Right cardiac atrium (tissue), 5 donors: ENCODE measurements at regions not wholly inside any gene's neighbourhood (a gene's known extent, or its start where the extent isn't known, plus 50 kb on each side); places are given as distances from the start of the nearest gene placed in this dataset.

Experiments
- ATAC-seq, 2 donors: fragments of 200-7000 bp; cut with Tn5 transposase; one replicate each; pipeline versions ENCODE4 v1.8.0 to v1.9.1; 2020; ENCODE audit warnings: moderate library complexity in 2 of 2, mild to moderate bottlenecking in 1 of 2
- DNase-seq, 3 donors: peaks; one replicate each; pipeline ENCODE4 v3.0.0-alpha.2; 2020
- H3K27ac ChIP-seq: one replicate; pipeline ENCODE4 v1.5.1; 2013; ENCODE audit warnings: mild to moderate bottlenecking, low read length, control low read depth, moderate library complexity
- H3K27me3 ChIP-seq: one replicate; pipeline ENCODE4 v1.6.1; 2013; ENCODE audit not compliant: control insufficient read depth, insufficient read depth
- H3K4me1 ChIP-seq: one replicate; pipeline ENCODE4 v1.6.1; 2013; ENCODE audit warnings: low read length; ENCODE audit not compliant: control insufficient read depth, insufficient read depth
- H3K4me3 ChIP-seq: one replicate; pipeline ENCODE4 v1.5.1; 2013; ENCODE audit warnings: low read length, control low read depth
- H3K9me3 ChIP-seq: one replicate; pipeline ENCODE4 v1.6.1; 2013; ENCODE audit warnings: low read length; ENCODE audit not compliant: control insufficient read depth
- WGBS: extraction: QIAGEN DNeasy Blood & Tissue Kit; methylation state at CpG from one replicate; pipeline ENCODE4 v1.1.7; 2013; 5-methylcytosine and 5-hydroxymethylcytosine counted together
- intact Hi-C, 4 donors: fragments of 100-400 bp; cut with DNase I; formaldehyde crosslinking; loops; one replicate each; pipeline versions ENCODE4 v1.11.0 to v1.14.0; 2022 to 2023
- donor health status: healthy with polysubstance abuse.
- donor health status: DM: no; HTN: yes; CAD: no.
- donor health status: DM: no; HTN: no; CAD: no.
- donor health status: DM: no; HTN: yes; CAD: no; lungs with severe emphysema.
- donor health status: DM: yes; HTN: yes; CAD: no.

DNA sequence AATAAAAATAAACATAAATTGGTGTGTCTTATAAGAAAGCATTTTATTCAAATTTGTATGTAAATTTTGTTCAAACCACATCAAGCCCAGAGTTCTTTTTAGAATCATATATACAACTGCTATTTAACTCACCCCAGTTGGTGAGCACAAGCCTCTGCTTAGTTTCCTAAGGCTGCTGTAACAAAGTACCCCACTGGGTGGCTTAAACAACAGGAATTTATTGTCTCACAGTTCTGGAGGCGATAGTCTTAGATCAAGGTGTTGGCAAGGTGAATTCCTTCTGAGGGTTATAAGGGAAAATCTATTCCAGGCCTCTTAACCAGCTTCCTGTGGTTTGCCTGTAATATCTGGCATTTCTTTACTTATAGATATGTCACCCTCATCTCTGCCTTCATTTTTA lies 1133.5 kb downstream of the OLFM4 start:
- H3K4me3 ChIP-seq = no peak overlapping the region
- DNase-seq = no peak
- H3K4me1 ChIP-seq = no peaks in the 10 kb centered on the region
- H3K27me3 ChIP-seq = no peaks in the 10 kb centered on the region
- WGBS = 71% methylated on average over 1 of the region's 1 CpG
- intact Hi-C loops = no loop called here
- H3K9me3 ChIP-seq = no peaks in the 10 kb centered on the region
- no peak for ATAC-seq
- no peak overlapping the region for H3K27ac ChIP-seq

DNA sequence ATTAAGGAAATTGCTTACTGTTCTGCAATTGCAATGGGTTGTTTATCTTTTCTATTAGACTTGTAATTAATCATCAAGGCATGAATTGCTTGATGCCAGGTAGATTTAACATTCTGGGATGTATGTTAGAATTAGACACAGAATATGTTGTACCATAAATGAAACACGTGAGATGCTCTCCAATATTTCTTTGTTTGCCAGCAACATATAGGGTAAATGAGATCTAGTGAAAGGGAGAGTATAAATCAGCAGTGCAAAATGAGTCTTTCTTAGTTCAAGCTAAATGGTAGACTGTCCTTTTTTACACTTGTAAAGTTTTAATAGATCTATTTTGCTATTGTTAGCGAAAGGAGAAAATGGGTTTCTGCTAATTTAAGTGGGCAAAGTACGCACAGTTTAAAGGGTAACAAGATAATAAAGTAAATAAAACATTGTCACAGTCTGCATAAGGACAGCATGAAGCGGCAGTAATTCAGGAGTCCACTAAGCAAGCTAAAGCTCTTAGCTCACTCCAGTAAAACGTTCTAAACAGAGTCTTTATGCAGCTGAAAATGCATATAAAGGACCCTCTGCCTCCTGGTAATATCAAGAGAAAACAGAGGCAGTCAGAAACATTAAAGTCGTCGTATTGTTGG lies 1137.1 kb downstream of the OLFM4 start:
- 72% methylated on average over 7 of the region's 7 CpGs for WGBS

DNA sequence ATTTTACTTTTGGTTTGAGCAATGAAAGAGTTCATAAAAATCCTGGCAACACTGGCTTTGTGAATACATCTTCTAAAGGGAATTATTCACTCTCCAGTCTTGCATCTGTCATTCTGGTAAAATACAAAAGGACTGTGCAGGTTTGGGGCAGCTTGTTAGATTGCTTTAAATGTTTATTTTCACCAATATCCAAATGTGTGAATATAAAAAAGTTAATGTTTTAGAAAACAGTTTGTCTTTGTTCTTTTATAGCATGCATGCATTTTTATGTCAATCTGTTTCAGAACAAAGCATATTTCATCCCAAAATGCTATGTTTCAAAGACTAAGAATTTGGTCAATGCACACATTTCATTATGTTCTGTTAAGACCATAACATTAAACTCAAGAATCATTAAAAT lies 1145.4 kb downstream of the OLFM4 start:
- Histone ChIP-seq H3K9me3 (no peaks in the 10 kb centered on the region), H3K4me3 (no peak overlapping the region), H3K27ac (no peak overlapping the region), H3K4me1 (no peaks in the 10 kb centered on the region), H3K27me3 (no peaks in the 10 kb centered on the region)
- intact Hi-C loops = no loop called here
- ATAC-seq (no peak), DNase-seq (no peak)

More for the DNA sequence above, 1137.1 kb downstream of the OLFM4 start:
- no peak for ATAC-seq
- Histone ChIP-seq H3K4me1 (no peaks in the 10 kb centered on the region), H3K4me3 (no peak overlapping the region), H3K27me3 (no peaks in the 10 kb centered on the region), H3K9me3 (no peaks in the 10 kb centered on the region), H3K27ac (no peak overlapping the region)
- no peak for DNase-seq
- intact Hi-C loops = no loop called here

DNA sequence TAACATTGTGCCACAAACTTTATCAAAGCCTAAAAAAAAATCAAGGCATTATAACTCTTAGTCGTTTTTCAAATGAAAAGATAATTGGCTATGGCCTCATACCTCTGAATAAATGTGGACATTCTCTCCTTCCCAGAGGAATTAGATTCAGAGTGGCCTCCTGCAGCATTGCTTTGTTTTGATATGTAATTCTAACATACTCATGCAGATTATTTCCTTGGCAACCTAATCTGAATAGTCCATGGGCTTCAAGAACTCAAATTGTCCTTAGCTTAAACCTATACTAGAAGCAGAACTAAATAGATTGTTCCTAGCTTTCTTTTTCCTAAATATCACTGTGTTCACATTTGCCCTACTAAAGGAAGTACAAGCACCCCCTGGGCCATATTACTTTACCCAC lies 1146.9 kb downstream of the OLFM4 start:
- intact Hi-C loops = no loop called here
- no peak overlapping the region for H3K27ac ChIP-seq
- H3K4me1 ChIP-seq = no peaks in the 10 kb centered on the region
- DNase-seq = no peak
- H3K27me3 ChIP-seq = no peaks in the 10 kb centered on the region
- no peak overlapping the region for H3K4me3 ChIP-seq
- 9% methylated on average over 1 of the region's 1 CpG for WGBS
- no peaks in the 10 kb centered on the region for H3K9me3 ChIP-seq
- ATAC-seq = no peak

DNA sequence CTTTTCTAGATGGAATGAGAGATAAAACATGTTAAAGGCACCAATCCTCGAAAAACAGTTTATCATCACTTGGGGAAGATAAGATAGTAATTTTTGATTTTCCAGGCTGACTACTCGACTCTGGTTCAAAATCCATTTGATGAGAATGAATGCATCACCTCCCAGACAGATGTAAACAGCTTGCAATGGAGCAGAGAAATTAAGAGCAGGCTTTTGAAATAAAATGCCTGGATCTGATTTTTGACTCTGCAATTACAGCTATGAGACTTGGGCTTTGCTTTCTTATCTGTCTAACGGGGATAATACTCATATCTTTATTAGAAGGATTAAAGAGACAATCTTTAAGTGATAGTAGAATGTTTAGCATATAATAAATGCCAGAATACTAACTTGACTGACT lies 1148.9 kb downstream of the OLFM4 start:
- intact Hi-C loops = no loop called here
- no peak for ATAC-seq
- 30% methylated on average over 3 of the region's 3 CpGs for WGBS
- Histone ChIP-seq H3K4me3 (no peak overlapping the region), H3K27me3 (no peaks in the 10 kb centered on the region), H3K4me1 (no peaks in the 10 kb centered on the region), H3K27ac (no peak overlapping the region), H3K9me3 (no peaks in the 10 kb centered on the region)
- DNase-seq = no peak

DNA sequence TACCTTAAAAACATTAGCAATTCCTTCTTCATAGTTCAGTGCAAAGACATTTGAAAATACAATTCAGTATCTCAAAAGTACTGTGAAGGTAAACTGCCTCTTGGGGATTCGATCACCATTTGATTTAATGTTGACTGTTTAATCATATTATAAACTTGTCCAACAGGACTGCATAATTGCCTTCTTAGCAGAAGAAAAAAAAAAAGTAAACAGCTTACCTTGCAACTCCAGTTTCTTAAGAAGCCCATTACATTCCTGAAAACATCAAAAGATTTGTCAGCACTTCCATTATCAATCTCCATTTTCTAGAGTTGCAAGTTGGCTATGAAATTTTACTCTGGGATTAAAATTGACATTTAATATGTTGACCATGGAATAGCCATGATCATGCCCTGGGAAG lies 1154.6 kb downstream of the OLFM4 start:
- 0% methylated on average over 1 of the region's 1 CpG for WGBS
- H3K27me3 ChIP-seq = no peaks in the 10 kb centered on the region
- intact Hi-C loops = no loop called here
- no peak overlapping the region for H3K4me3 ChIP-seq
- H3K27ac ChIP-seq = no peak overlapping the region
- no peak for DNase-seq
- H3K9me3 ChIP-seq = no peaks in the 10 kb centered on the region
- peaks cover 1% of the 10 kb centered on the region for H3K4me1 ChIP-seq
- ATAC-seq = no peak

DNA sequence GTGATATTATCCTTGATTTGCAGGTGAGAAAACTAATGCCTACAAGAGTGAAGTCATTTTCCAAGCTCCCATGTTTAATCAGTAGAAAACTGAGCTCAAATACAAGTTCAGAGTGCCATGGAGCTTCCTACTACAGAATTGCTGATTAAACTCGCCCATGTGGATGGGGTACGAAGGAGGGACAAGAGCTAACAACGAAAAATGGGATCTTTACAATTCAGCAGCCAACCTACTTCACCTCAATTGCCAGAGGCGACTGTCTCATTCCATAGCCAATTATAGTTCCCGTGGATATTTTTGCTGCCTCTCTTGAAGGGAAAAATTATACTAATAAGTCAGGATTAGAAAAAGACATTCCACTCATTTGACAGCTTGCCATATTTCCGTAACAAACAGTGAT lies 1155.1 kb downstream of the OLFM4 start:
- no peak for DNase-seq
- WGBS = 55% methylated on average over 6 of the region's 6 CpGs
- Histone ChIP-seq H3K4me1 (peaks cover 1% of the 10 kb centered on the region), H3K27ac (no peak overlapping the region), H3K9me3 (no peaks in the 10 kb centered on the region), H3K4me3 (no peak overlapping the region), H3K27me3 (no peaks in the 10 kb centered on the region)
- intact Hi-C loops = no loop called here
- ATAC-seq = no peak

DNA sequence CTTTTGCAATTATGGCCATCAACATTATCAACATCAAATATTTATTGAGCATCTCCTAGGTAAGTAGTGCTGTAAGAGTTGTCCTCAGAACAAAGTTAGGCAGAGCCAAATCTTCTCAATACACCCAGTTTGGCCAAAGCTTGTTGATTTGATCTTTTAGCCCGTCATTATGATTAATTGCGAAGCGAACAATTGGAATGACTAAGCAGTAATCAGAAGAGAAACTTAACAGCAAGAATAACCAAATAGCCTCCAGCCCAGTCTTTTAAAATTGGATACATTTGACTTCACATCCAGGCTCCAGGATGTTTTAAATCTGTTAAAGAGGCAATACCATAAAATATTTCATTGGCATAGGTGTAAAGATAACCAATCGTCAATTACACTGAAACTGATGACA lies 1156.0 kb downstream of the OLFM4 start:
- intact Hi-C loops = no loop called here
- no peak for DNase-seq
- no peaks in the 10 kb centered on the region for H3K9me3 ChIP-seq
- no peaks in the 10 kb centered on the region for H3K27me3 ChIP-seq
- no peak overlapping the region for H3K27ac ChIP-seq
- H3K4me1 ChIP-seq = peaks cover 1% of the 10 kb centered on the region
- H3K4me3 ChIP-seq = no peak overlapping the region
- 85% methylated on average over 4 of the region's 4 CpGs for WGBS
- no peak for ATAC-seq

DNA sequence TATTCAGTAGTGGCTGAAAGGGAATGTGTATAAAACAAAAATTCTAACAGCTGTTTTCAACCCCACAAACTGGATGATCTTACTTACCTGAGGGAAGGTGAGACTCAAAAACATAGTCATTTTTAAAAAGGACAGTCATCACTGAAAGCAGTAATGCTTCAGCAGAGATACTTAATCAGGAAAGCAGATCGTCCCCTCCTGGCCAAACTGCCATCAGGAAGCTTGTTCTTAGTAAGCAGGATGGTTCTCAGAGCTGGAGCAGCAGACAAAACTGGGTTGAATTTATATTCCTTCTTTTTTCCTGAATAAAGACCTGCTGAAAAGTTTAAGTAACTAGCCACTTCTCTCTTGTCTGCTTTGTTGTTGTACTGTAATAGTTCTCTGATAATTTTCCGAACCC lies 1156.5 kb downstream of the OLFM4 start:
- Histone ChIP-seq H3K4me1 (peaks cover 1% of the 10 kb centered on the region), H3K9me3 (no peaks in the 10 kb centered on the region), H3K4me3 (no peak overlapping the region), H3K27me3 (no peaks in the 10 kb centered on the region), H3K27ac (no peak overlapping the region)
- WGBS = 26% methylated on average over 2 of the region's 2 CpGs
- no peak for ATAC-seq
- intact Hi-C loops = no loop called here
- DNase-seq = peak in 1 of 3 donors; percentile 7

DNA sequence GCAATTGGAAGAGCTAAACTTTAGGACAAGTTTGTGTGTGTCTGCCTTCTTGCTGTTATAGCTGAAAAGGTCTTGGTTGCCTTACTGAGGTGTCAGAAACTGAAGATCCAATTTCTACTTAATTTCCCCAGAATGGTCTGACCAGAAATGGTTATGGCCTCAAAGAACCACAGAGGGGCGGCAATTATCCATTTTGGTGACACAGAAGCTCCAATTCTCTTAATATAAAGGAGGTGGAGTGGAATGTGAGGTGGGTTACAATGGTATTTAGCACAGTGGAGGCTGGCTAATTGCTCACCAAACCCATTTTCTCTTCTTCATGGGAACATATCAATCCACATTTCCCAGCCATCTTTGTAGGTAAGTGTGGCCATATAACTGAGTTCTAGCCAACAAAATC lies 1157.2 kb downstream of the OLFM4 start:
- H3K27ac ChIP-seq = no peak overlapping the region
- no peaks in the 10 kb centered on the region for H3K27me3 ChIP-seq
- intact Hi-C loops = no loop called here
- no peak for DNase-seq
- no peak for ATAC-seq
- no peaks in the 10 kb centered on the region for H3K9me3 ChIP-seq
- no peak overlapping the region for H3K4me3 ChIP-seq
- peaks cover 1% of the 10 kb centered on the region for H3K4me1 ChIP-seq
- WGBS = 63% methylated on average over 1 of the region's 1 CpG

DNA sequence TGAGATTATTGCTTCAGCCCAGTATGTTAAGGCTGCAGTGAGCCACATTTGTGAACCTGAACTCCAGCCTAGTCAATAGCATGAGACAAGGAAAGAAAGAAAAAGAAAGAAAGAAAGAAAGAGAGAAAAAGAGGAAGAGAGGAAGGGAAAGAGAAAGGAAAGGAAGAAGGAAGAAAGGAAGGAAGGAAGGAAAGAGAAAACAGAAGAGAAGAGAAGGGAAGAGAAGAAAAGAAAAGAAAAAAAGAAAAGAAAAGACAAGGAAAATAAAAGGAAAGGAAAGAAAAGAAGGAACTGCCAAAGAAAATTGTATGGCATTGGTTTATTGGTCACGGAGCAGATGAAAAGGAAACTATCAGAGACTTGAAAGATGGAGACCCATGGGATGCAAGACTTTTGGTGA lies 1158.8 kb downstream of the OLFM4 start:
- ATAC-seq = no peak
- WGBS = 77% methylated on average over 1 of the region's 1 CpG
- Histone ChIP-seq H3K4me3 (no peak overlapping the region), H3K4me1 (peaks cover 1% of the 10 kb centered on the region), H3K9me3 (no peaks in the 10 kb centered on the region), H3K27ac (no peak overlapping the region), H3K27me3 (no peaks in the 10 kb centered on the region)
- no peak for DNase-seq
- intact Hi-C loops = no loop called here
